Gastroesophageal sphincter (tissue), 4 donors: ENCODE measurements at regions not wholly inside any gene's neighbourhood (a gene's known extent, or its start where the extent isn't known, plus 50 kb on each side); places are given as distances from the start of the nearest gene placed in this dataset.

Experiments used
- ATAC-seq: fragments of 150-250 bp; one replicate; pipeline ENCODE4 v1.9.1; 2016; ENCODE audit warnings: mild to moderate bottlenecking, moderate library complexity
- H3K27ac ChIP-seq, 4 donors: fragments of 200-600 bp; sonication (generic) in 3 of 4; 1 replicate in 3 of 4; 2 replicates in 1 of 4; pipeline ENCODE4 v1.5.1; 2016 to 2019
- H3K27me3 ChIP-seq: fragments of 200-600 bp; sonication (generic); one replicate; pipeline ENCODE4 v1.5.1; 2019
- H3K36me3 ChIP-seq, 2 donors: fragments of 200-600 bp; sonication (generic); one replicate each; pipeline ENCODE4 v1.5.1; 2019; ENCODE audit warnings: control low read depth in 1 of 2
- H3K4me1 ChIP-seq, 3 donors: fragments of 200-600 bp; sonication (generic); 1 replicate in 2 of 3; 2 replicates in 1 of 3; pipeline ENCODE4 v1.5.1; 2016 to 2019; ENCODE audit warnings: control low read depth in 2 of 3
- H3K4me3 ChIP-seq, 2 donors: fragments of 200-600 bp; sonication (generic); one replicate each; pipeline ENCODE4 v1.5.1; 2019; ENCODE audit warnings: mild to moderate bottlenecking in 1 of 2, moderate library complexity in 1 of 2
- H3K9me3 ChIP-seq, 3 donors: fragments of 200-600 bp; sonication (generic); one replicate each; pipeline ENCODE4 v1.5.1; 2017 to 2019; ENCODE audit warnings: control low read depth in 2 of 3
- EP300 ChIP-seq: sonication (generic); formaldehyde crosslinking; IDR thresholded peaks from one replicate; pipeline ENCODE4 v1.6.1; 2017; ENCODE audit warnings: antibody characterized with exemption, mild to moderate bottlenecking
- POLR2A ChIP-seq, 2 donors: fragments of 450-650 bp; IDR thresholded peaks; one replicate each; pipeline ENCODE4 v1.6.1; 2017; ENCODE audit warnings: antibody characterized with exemption in 2 of 2, mild to moderate bottlenecking in 2 of 2, moderate library complexity in 1 of 2
- POLR2AphosphoS5 ChIP-seq: sonication (generic); formaldehyde crosslinking; IDR thresholded peaks from one replicate; pipeline ENCODE4 v1.6.1; 2017; ENCODE audit warnings: antibody characterized with exemption
- WGBS, 2 donors: methylation state at CpG; one replicate each; pipeline ENCODE4 v1.1.5; 2018; ENCODE audit warnings: low coverage in 1 of 2; 5-methylcytosine and 5-hydroxymethylcytosine counted together
- TF ChIP-seq, protein P1 (sequence below), 4 experiments: fragments of 200-600 bp in 2 of 4; fragments of 450-650 bp in 2 of 4; sonication (generic) in 1 of 4; IDR thresholded peaks; one replicate each; pipeline ENCODE4 v1.5.1; 2017 to 2019; ENCODE audit warnings: antibody characterized with exemption in 4 of 4, mild to moderate bottlenecking in 2 of 4, moderate library complexity in 2 of 4

DNA sequence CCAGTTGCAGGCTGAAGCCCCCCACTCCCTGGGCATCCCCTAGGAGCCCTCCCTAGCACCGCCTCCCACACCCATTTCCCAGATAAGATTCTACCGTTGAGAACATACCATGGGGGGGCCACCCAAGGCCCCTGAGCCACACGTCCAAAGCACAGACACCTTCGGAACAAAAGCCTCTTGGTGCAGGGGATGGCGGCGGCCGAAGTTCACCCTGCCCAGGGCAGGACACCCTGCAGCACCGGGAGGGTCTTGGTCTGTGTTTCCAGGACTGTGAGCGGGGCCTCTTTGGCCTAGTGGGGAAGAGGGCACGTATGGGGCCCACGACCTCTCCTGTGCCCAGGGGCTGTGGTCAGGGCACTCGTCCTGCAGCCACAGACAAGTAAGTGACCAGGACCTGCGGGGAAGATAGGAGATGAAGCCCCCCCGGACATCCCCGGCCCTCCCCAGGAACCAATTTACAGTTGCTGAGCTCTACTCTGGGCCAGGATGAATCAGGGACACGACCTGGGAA lies 154.3 kb upstream of the C14orf180 start:
- TF ChIP-seq EP300 (no peak), POLR2A (IDR thresholded peaks at IDR 0.05) (no peak), POLR2AphosphoS5 (no peak)
- TF ChIP-seq, protein P1, sequence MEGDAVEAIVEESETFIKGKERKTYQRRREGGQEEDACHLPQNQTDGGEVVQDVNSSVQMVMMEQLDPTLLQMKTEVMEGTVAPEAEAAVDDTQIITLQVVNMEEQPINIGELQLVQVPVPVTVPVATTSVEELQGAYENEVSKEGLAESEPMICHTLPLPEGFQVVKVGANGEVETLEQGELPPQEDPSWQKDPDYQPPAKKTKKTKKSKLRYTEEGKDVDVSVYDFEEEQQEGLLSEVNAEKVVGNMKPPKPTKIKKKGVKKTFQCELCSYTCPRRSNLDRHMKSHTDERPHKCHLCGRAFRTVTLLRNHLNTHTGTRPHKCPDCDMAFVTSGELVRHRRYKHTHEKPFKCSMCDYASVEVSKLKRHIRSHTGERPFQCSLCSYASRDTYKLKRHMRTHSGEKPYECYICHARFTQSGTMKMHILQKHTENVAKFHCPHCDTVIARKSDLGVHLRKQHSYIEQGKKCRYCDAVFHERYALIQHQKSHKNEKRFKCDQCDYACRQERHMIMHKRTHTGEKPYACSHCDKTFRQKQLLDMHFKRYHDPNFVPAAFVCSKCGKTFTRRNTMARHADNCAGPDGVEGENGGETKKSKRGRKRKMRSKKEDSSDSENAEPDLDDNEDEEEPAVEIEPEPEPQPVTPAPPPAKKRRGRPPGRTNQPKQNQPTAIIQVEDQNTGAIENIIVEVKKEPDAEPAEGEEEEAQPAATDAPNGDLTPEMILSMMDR (IDR thresholded peaks at IDR 0.05): no peak
- Histone ChIP-seq H3K27me3 (peaks cover 60% of the 10 kb centered on the region), H3K9me3 (no peaks in the 10 kb centered on the region), H3K27ac (no peak overlapping the region), H3K4me1 (peaks cover 0 to 7% (median 0%) of the 10 kb centered on the region in 3 donors), H3K36me3 (no peaks in the 10 kb centered on the region), H3K4me3 (no peak overlapping the region)
- no CpG with 5 or more reads among the region's 16 CpGs for WGBS, 2 donors
- no peak for ATAC-seq

DNA sequence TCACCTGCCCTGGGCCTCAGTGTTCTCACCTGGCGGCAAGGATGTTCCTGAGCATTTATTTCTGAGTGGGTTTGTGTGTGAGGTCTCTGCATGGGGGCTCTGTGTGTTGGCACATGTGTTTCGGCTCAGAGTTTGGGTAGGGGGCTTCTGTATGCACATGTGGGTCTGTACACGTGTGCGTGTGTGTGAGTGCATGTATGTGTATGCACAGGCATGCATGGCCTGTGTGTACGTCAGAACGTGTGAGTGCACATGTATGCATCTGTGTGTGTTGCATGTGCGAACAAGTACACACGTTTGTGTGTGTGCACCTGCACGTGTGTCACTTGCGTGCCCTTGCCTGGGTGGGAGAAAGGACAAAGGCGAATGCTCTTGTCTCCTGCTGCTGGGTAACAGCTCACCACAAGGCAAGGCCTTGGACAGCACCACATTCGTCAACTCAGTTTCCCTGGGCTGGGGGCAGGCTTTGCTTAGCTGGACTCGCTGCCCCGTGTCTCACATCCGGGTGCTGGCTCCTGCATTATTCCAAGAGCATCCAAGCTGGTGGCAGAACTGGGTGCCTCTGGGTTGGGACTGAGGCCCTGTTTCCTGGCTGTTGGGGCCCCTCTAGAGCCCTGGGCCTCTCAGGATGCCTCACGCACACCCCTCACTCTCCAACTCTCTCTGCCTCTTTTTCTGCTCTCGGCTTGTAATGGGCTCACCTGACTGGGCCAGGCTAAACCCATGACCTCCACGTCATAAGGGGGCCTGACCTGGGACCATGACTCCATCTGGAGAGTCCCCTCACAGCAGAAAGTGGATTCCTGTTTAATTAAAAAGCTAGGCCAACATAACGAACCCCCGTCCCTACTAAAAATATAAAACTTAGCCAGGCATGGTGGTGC lies 153.6 kb upstream of the C14orf180 start:
- no peak for TF ChIP-seq EP300
- TF ChIP-seq, protein P1 (IDR thresholded peaks at IDR 0.05): no peak
- Histone ChIP-seq H3K4me1 (peaks cover 0 to 7% (median 0%) of the 10 kb centered on the region in 3 donors), H3K27me3 (peaks cover 60% of the 10 kb centered on the region), H3K4me3 (no peak overlapping the region), H3K27ac (no peak overlapping the region), H3K36me3 (no peaks in the 10 kb centered on the region), H3K9me3 (no peaks in the 10 kb centered on the region)
- ATAC-seq: no peak
- 84 to 86% methylated on average over 10 to 15 of the region's 20 CpGs for WGBS, 2 donors

DNA sequence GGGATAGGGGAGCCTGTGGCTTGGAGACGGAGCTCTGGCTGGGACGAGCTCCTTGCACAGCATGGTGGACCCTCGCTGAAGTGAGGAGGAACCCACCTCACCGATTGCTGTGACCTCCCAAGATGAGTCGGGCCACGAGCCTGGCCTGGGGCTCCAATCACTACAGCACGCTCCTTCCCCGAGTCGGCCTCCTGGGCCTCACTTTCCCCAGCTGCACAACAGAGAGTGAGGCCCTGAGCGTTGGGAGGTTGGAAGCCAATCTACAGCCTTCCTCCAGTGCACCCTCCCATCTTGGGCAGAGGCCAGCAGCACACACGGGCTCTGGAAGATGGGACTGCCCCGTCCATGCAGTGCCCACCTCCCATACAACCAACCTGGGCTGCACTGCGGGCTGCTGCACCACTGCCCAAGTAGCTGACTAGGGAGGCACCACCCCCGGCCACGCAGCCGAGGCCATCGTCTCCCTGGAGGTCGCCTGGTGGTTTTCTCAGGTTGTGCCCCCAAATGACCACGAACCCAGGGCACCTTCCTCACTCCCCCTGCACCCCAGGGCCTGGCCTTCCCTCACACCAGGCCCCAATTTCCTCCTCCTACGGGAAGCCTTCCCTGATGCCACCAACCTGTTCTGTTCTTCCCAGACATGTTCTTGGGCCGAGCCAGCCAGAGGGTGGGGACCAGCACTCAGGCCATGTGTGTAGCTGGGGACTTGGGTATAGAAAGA lies 152.3 kb upstream of the C14orf180 start:
- no peak overlapping the region for H3K27ac ChIP-seq
- no peak for TF ChIP-seq POLR2AphosphoS5
- no peak for TF ChIP-seq POLR2A (IDR thresholded peaks at IDR 0.05)
- no peak for TF ChIP-seq EP300
- TF ChIP-seq, protein P1 (IDR thresholded peaks at IDR 0.05): no peak
- H3K4me3 ChIP-seq: no peak overlapping the region
- peaks cover 0 to 7% (median 0%) of the 10 kb centered on the region in 3 donors for H3K4me1 ChIP-seq
- peaks cover 69% of the 10 kb centered on the region for H3K27me3 ChIP-seq
- 71 to 86% methylated on average over 3 to 6 of the region's 21 CpGs for WGBS, 2 donors
- no peak for ATAC-seq
- no peaks in the 10 kb centered on the region for H3K9me3 ChIP-seq
- H3K36me3 ChIP-seq: no peaks in the 10 kb centered on the region

DNA sequence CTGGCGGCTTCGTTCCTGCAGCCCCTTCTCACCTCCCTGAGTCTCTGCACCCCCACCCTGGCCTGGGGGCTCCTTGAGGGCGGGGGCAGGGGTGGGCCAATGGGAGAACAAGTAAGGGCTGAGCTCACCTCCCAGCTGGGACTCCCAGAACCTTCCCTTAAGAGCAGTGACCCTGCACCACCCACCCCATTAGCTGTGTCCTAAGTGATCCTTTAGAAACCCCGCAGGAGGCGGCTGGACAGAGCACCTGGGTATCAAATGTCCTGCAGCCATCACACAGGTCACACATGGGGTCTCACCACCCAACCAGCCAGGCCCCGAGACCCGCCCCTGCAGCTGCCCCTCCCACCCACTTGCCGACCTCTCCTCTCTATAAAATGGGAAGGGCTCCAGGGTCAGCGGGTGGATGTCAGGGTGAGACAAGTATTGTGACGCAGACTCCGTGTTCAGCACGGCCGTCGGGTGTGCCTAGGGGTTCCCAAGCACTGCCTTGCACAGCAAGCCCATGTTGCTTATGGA lies 151.2 kb upstream of the C14orf180 start:
- no peaks in the 10 kb centered on the region for H3K36me3 ChIP-seq
- no peak for ATAC-seq
- TF ChIP-seq EP300 (no peak), POLR2A (IDR thresholded peaks at IDR 0.05) (no peak), POLR2AphosphoS5 (no peak)
- TF ChIP-seq, protein P1 (IDR thresholded peaks at IDR 0.05): no peak
- H3K4me3 ChIP-seq: no peak overlapping the region
- peaks cover 71% of the 10 kb centered on the region for H3K27me3 ChIP-seq
- 12 to 60% methylated on average over 2 to 3 of the region's 14 CpGs for WGBS, 2 donors
- no peak overlapping the region for H3K27ac ChIP-seq
- no peaks in the 10 kb centered on the region for H3K9me3 ChIP-seq
- H3K4me1 ChIP-seq: peaks cover 0 to 7% (median 0%) of the 10 kb centered on the region in 3 donors
